A549 (cell line): ENCODE measurements at regions not wholly inside any gene's neighbourhood (a gene's known extent, or its start where the extent isn't known, plus 50 kb on each side); places are given as distances from the start of the nearest gene placed in this dataset.

Source experiments
- ATAC-seq, 2 experiments: fragments of 200-7000 bp in 1 of 2; fragments of >200 bp in 1 of 2; cut with Nextera tagmentation in 1 of 2; cut with Tn5 transposase in 1 of 2; 3 replicates each; pipeline versions ENCODE4 v1.8.0 to v1.9.1; 2018 to 2020; ENCODE audit warnings: mild to moderate bottlenecking in 1 of 2, moderate library complexity in 1 of 2
- CTCF ChIA-PET: fragments of 300-600 bp; sonication (Branson Sonifier 250); formaldehyde crosslinking; extraction: SDS; loops from one replicate; lab custom pipeline; 2021; ENCODE audit warnings: antibody characterized with exemption, inconsistent platforms; lab: Yijun Ruan, JAX
- POLR2A ChIA-PET: fragments of 350-600 bp; formaldehyde crosslinking; extraction: SDS; loops from one replicate; lab custom pipeline; 2021; ENCODE audit warnings: antibody characterized with exemption, inconsistent platforms; lab: Yijun Ruan, JAX
- DNase-seq, 2 experiments: peaks; one replicate each; pipeline versions ENCODE4 v3.0.0 to v3.0.0-alpha.2; 2011 to 2016; ENCODE audit warnings: low read depth in 1 of 2, low spot score in 1 of 2
- FAIRE-seq: peaks from 2 replicates; lab custom pipeline; 2011; peaks lifted over from hg19 to GRCh38; lab: Jason Lieb, UNC
- H3K27ac ChIP-seq, 2 experiments: fragments of >200 bp; sonication (Bioruptor Twin); formaldehyde crosslinking; 3 replicates each; pipeline ENCODE4 v1.5.1; 2016 to 2017
- H3K4me1 ChIP-seq: fragments of >200 bp; sonication (Bioruptor Twin); formaldehyde crosslinking; 3 replicates; pipeline ENCODE4 v1.6.1; 2016
- H3K4me2 ChIP-seq: fragments of >200 bp; sonication (Bioruptor Twin); formaldehyde crosslinking; 3 replicates; pipeline ENCODE4 v1.6.1; 2016
- H3K4me3 ChIP-seq: fragments of >200 bp; sonication (Bioruptor Twin); formaldehyde crosslinking; 3 replicates; pipeline ENCODE4 v1.5.1; 2016
- H3K9me3 ChIP-seq: fragments of >200 bp; sonication (Bioruptor Twin); formaldehyde crosslinking; 3 replicates; pipeline ENCODE4 v1.6.1; 2016
- BHLHE40 ChIP-seq: IDR thresholded peaks from 2 replicates; pipeline ENCODE4 v1.6.1; 2012; ENCODE audit warnings: low read depth, low read length, inconsistent platforms
- CHD2 ChIP-seq: fragments of 150-350 bp; IDR thresholded peaks from 2 replicates; pipeline ENCODE4 v1.6.1; 2014; ENCODE audit warnings: low read length; ENCODE audit not compliant: partially characterized antibody
- EHF ChIP-seq: fragments of 250-450 bp; sonication (Bioruptor Pico); IDR thresholded peaks from 2 replicates; pipeline ENCODE4 v1.5.0; 2020; ENCODE audit warnings: mild to moderate bottlenecking
- EHMT2 ChIP-seq: fragments of 200-600 bp; sonication (generic); IDR thresholded peaks from 2 replicates; pipeline ENCODE4 v1.6.1; 2016; ENCODE audit warnings: antibody characterized with exemption, low read depth, mild to moderate bottlenecking, moderate library complexity
- FOSL2 ChIP-seq, 2 experiments: fragments of 450-650 bp in 1 of 2; fragments of >200 bp in 1 of 2; sonication (Bioruptor Twin) in 1 of 2; formaldehyde crosslinking; IDR thresholded peaks; 2 replicates each; pipeline versions ENCODE4 v1.5.0 to v1.6.1; 2016 to 2020; ENCODE audit warnings: mild to moderate bottlenecking in 1 of 2, moderate library complexity in 1 of 2
- GATA3 ChIP-seq: IDR thresholded peaks from 2 replicates; pipeline ENCODE4 v1.6.1; 2012; ENCODE audit warnings: borderline replicate concordance
- HES2 ChIP-seq: fragments of >200 bp; sonication (Bioruptor Twin); formaldehyde crosslinking; IDR thresholded peaks from 2 replicates; pipeline ENCODE4 v1.6.1; 2016
- HEYL ChIP-seq: fragments of 250-450 bp; sonication (Bioruptor Pico); IDR thresholded peaks from 2 replicates; pipeline ENCODE4 v1.8.0; 2021; ENCODE audit warnings: mild to moderate bottlenecking, moderate library complexity
- HOXA7 ChIP-seq: fragments of 250-450 bp; sonication (Bioruptor Pico); IDR thresholded peaks from 2 replicates; pipeline ENCODE4 v1.5.0; 2020; ENCODE audit warnings: mild to moderate bottlenecking, moderate library complexity
- HOXB5 ChIP-seq: fragments of 250-450 bp; sonication (Bioruptor Pico); IDR thresholded peaks from 2 replicates; pipeline ENCODE4 v1.5.0; 2020; ENCODE audit warnings: mild to moderate bottlenecking, moderate library complexity
- JUN ChIP-seq, 2 experiments: fragments of >200 bp; sonication (Bioruptor Twin); formaldehyde crosslinking; IDR thresholded peaks; 2 replicates in 1 of 2; 3 replicates in 1 of 2; pipeline ENCODE4 v1.6.1; 2016 to 2017
- KDM1A ChIP-seq: fragments of 200-600 bp; sonication (generic); IDR thresholded peaks from 2 replicates; pipeline ENCODE4 v1.6.1; 2016; ENCODE audit warnings: low read depth, mild to moderate bottlenecking
- MAFK ChIP-seq: fragments of 450-650 bp; IDR thresholded peaks from 2 replicates; pipeline ENCODE4 v1.6.1; 2014; ENCODE audit not compliant: partially characterized antibody
- MAZ ChIP-seq: fragments of 150-350 bp; IDR thresholded peaks from 2 replicates; pipeline ENCODE4 v1.6.1; 2014; ENCODE audit warnings: antibody characterized with exemption, low read depth, low read length, borderline replicate concordance
- NFE2L2 ChIP-seq: fragments of 150-350 bp; conservative IDR thresholded peaks from 2 replicates; pipeline ENCODE4 v1.6.1; 2014; ENCODE audit warnings: low read length
- NR3C1 ChIP-seq: fragments of >200 bp; sonication (Bioruptor Twin); formaldehyde crosslinking; IDR thresholded peaks from 3 replicates; pipeline ENCODE4 v1.6.1; 2017
- PHF8 ChIP-seq: fragments of 200-600 bp; sonication (generic); IDR thresholded peaks from 2 replicates; pipeline ENCODE4 v1.6.1; 2016; ENCODE audit warnings: low read depth, mild to moderate bottlenecking, antibody characterized with exemption, moderate library complexity, borderline replicate concordance
- RARB ChIP-seq: fragments of 250-450 bp; sonication (Bioruptor Pico); IDR thresholded peaks from 2 replicates; pipeline ENCODE4 v1.8.0; 2021; ENCODE audit warnings: mild to moderate bottlenecking, moderate library complexity
- RNF2 ChIP-seq: fragments of 200-600 bp; sonication (generic); IDR thresholded peaks from 2 replicates; pipeline ENCODE4 v1.6.1; 2016; ENCODE audit warnings: low read depth, mild to moderate bottlenecking, antibody characterized with exemption, moderate library complexity, borderline replicate concordance
- ZC3H11A ChIP-seq: fragments of 450-650 bp; IDR thresholded peaks from 2 replicates; pipeline ENCODE4 v1.6.1; 2014; ENCODE audit warnings: antibody characterized with exemption, mild to moderate bottlenecking
- WGBS: methylation state at CpG from one replicate; pipeline ENCODE4 v1.1.6; 2017; ENCODE audit errors: missing lambda C conversion rate; 5-methylcytosine and 5-hydroxymethylcytosine counted together

DNA sequence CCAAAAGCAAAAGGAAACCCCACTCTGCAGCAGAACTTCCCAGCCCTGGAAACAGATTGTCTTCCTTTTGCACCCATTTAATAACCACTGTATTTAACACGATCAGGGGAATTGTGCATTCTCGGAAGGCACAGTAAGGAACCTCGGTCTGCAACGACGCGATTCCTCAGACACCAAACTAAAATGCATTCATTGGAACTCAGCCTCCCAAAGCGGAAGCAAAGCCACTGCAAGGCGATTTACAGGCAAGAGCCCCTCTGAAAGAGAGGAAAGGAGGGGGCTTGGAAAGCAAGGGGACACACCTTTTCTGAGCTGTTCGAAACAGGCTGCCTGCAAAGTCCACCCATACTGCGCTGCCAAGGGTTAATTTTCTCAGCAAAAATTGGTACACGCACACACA, 297.7 kb downstream of the OMA1 start:
- no peaks in the 10 kb centered on the region for H3K9me3 ChIP-seq
- no peak for DNase-seq
- H3K27ac ChIP-seq, result no peak overlapping the region
- ChIA-PET CTCF (interaction anchor here (1.1 kb wide), 1 partner anchor 12 kb away, joined by 3 read pairs; no protein-coding TSS in a partner anchor), POLR2A (no interaction called here)
- H3K4me2 ChIP-seq, result no peak overlapping the region
- no peaks in the 10 kb centered on the region for H3K4me1 ChIP-seq
- no peak overlapping the region for H3K4me3 ChIP-seq
- no peak for ATAC-seq
- TF ChIP-seq FOSL2 (IDR thresholded peaks at IDR 0.05) (no peak), FOSL2 (CRISPR knock-in tag; IDR thresholded peaks at IDR 0.05) (no peak), NFE2L2 (no peak), EHF (CRISPR knock-in tag) (no peak), NR3C1 (no peak), ZC3H11A (no peak), EHMT2 (no peak), BHLHE40 (no peak)
- no peak for FAIRE-seq
- WGBS, result 42% methylated on average over 11 of the region's 11 CpGs

- Histone ChIP-seq H3K4me1 (no peaks in the 10 kb centered on the region), H3K27ac (no peak overlapping the region), H3K9me3 (no peaks in the 10 kb centered on the region), H3K4me2 (no peak overlapping the region), H3K4me3 (no peak overlapping the region)
- TF ChIP-seq KDM1A (no peak), HOXA7 (no peak), HEYL (CRISPR knock-in tag) (no peak), JUN (IDR thresholded peaks at IDR 0.05) (no peak)
- DNase-seq (no peak), FAIRE-seq (no peak), ATAC-seq (no peak)
- POLR2A ChIA-PET, result no interaction called here
- 20% methylated on average over 4 of the region's 5 CpGs for WGBS
- CTCF ChIA-PET, result interaction anchor here (1.1 kb wide), 1 partner anchor 11 kb away, joined by 3 read pairs; no protein-coding TSS in a partner anchor
Observed at GRCh38 chr1:58248072-58248471, 298.5 kb downstream of the OMA1 start.

GRCh38 chr1:58246549-58246948, 300.0 kb downstream of the OMA1 start:
- Histone ChIP-seq H3K4me3 (no peak overlapping the region), H3K4me1 (no peaks in the 10 kb centered on the region), H3K4me2 (no peak overlapping the region), H3K27ac (no peak overlapping the region), H3K9me3 (no peaks in the 10 kb centered on the region)
- ATAC-seq (no peak), DNase-seq (no peak), FAIRE-seq (no peak)
- WGBS, result 56% methylated on average over 4 of the region's 4 CpGs
- ChIA-PET POLR2A (no interaction called here), CTCF (interaction anchor here (0.7 kb wide), 1 partner anchor 15 kb away, joined by 3 read pairs; no protein-coding TSS in a partner anchor)
- TF ChIP-seq PHF8 (no peak), HOXB5 (CRISPR knock-in tag) (no peak), CHD2 (no peak), RARB (CRISPR knock-in tag) (no peak), NR3C1 (no peak), HES2 (no peak), GATA3 (no peak)

DNA sequence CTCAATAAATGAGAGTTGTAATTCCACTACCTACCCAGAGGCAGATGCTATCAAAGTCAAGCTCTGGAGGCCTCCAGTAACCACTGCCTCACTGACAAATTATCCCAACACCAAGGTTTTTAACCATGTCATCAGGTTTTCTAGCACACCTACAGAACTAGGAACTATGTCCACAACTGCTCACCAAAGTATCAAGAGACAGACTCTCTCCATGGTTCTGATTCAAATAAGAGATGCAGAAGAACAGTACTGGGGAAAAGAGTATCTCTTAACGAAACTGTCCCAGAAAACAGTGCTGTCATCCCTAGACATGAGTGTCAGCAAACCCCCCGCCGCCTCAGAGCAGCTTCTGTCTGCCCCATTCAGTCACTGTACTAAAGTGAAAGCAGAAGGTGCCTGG, 301.7 kb downstream of the OMA1 start:
- Histone ChIP-seq H3K4me2 (no peak overlapping the region), H3K27ac (no peak overlapping the region), H3K4me3 (no peak overlapping the region), H3K4me1 (no peaks in the 10 kb centered on the region), H3K9me3 (no peaks in the 10 kb centered on the region)
- ChIA-PET CTCF (no interaction called here), POLR2A (no interaction called here)
- ATAC-seq (no peak), DNase-seq (no peak), FAIRE-seq (no peak)
- 0% methylated on average over 3 of the region's 3 CpGs for WGBS
- no peak for TF ChIP-seq HES2

DNA sequence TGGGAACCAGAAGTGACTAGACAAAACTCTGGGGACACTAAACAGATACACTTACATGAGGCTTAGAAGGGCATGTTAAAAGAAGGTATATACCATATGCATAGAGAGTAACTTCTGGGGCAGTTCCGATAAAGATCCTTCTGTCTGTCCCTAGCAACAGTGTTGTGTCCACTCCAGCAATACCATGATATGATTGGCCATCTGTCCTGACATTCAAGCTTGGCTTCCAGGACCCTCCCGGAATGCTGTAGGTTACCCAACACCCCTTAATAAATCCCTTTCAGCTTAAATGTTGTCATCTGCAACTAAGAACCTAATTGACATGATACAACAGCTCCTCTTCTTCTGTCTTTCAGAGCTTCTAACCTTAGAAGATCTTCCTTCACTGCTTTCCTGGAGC, 307.7 kb downstream of the OMA1 start:
- Histone ChIP-seq H3K4me3 (no peak overlapping the region), H3K4me1 (no peaks in the 10 kb centered on the region), H3K9me3 (no peaks in the 10 kb centered on the region), H3K27ac (no peak overlapping the region), H3K4me2 (no peak overlapping the region)
- ChIA-PET CTCF (no interaction called here), POLR2A (no interaction called here)
- 0% methylated on average over 1 of the region's 2 CpGs for WGBS
- no peak for DNase-seq
- TF ChIP-seq RNF2 (no peak), MAZ (no peak), RARB (CRISPR knock-in tag) (no peak), ZC3H11A (no peak), MAFK (no peak)
- no peak for FAIRE-seq
- no peak for ATAC-seq
